ENCODE measurements at regions not wholly inside any gene's neighbourhood (a gene's known extent, or its start where the extent isn't known, plus 50 kb on each side); places are given as distances from the start of the nearest gene placed in this dataset.

GRCh38 chr6:71619836-71620235 lies 266.5 kb upstream of the RIMS1 start:
- H3K4me1 ChIP-seq (ENCODE audit: control insufficient read depth in 4 of 4, insufficient read depth in 4 of 4, low read length in 3 of 4), result no peaks in the 10 kb centered on the region
- H3K27me3 ChIP-seq (ENCODE audit: control insufficient read depth in 4 of 4, insufficient read depth in 4 of 4, low read length in 3 of 4), result no peaks in the 10 kb centered on the region
- WGBS, result 77% methylated on average over 4 of the region's 4 CpGs
- TF ChIP-seq JUND (IDR thresholded peaks at IDR 0.05), result no peak
- no peak for TF ChIP-seq NR2F2 (IDR thresholded peaks at IDR 0.05)
- no peak for TF ChIP-seq RAD21 (IDR thresholded peaks at IDR 0.05)
- TF ChIP-seq REST (IDR thresholded peaks at IDR 0.05), result no peak
- no peak for TF ChIP-seq GABPA (IDR thresholded peaks at IDR 0.05 in 1 of 2, conservative IDR thresholded peaks at IDR 0.05 in 1 of 2)
- no peak overlapping the region for H3K4me3 ChIP-seq (ENCODE audit: low read depth in 1 of 3, low read length in 3 of 3)
- no peak overlapping the region for H3K9ac ChIP-seq (ENCODE audit: low read depth in 1 of 2, low read length in 2 of 2)
- no peaks in the 10 kb centered on the region for H3K9me3 ChIP-seq (ENCODE audit: control insufficient read depth in 4 of 4, low read length in 3 of 4)
- no peak overlapping the region for H3K27ac ChIP-seq (ENCODE audit: low read depth in 1 of 2, low read length in 2 of 2)
- no peak for DNase-seq (ENCODE audit: low spot score)
- no peaks in the 10 kb centered on the region for H3K36me3 ChIP-seq (ENCODE audit: control insufficient read depth in 4 of 4, insufficient read depth in 3 of 4, low read depth in 1 of 4, low read length in 3 of 4)

GRCh38 chr6:71621918-71622519 lies 264.3 kb upstream of the RIMS1 start:
- Histone ChIP-seq H3K4me1 (ENCODE audit: control insufficient read depth in 4 of 4, insufficient read depth in 4 of 4, low read length in 3 of 4) (no peaks in the 10 kb centered on the region), H3K9ac (ENCODE audit: low read depth in 1 of 2, low read length in 2 of 2) (no peak overlapping the region), H3K36me3 (ENCODE audit: control insufficient read depth in 4 of 4, insufficient read depth in 3 of 4, low read depth in 1 of 4, low read length in 3 of 4) (no peaks in the 10 kb centered on the region), H3K4me3 (ENCODE audit: low read depth in 1 of 3, low read length in 3 of 3) (no peak overlapping the region), H3K27me3 (ENCODE audit: control insufficient read depth in 4 of 4, insufficient read depth in 4 of 4, low read length in 3 of 4) (no peaks in the 10 kb centered on the region), H3K9me3 (ENCODE audit: control insufficient read depth in 4 of 4, low read length in 3 of 4) (peaks cover 0 to 3% (median 1%) of the 10 kb centered on the region in 4 donors), H3K27ac (ENCODE audit: low read depth in 1 of 2, low read length in 2 of 2) (no peak overlapping the region)
- TF ChIP-seq RAD21 (IDR thresholded peaks at IDR 0.05), result peak; percentile 33 to 54
- no peak for TF ChIP-seq MAX (IDR thresholded peaks at IDR 0.05)
- WGBS, result 45% methylated on average over 3 of the region's 3 CpGs
- no peak for DNase-seq (ENCODE audit: low spot score)

- H3K27me3 ChIP-seq (ENCODE audit: control insufficient read depth in 4 of 4, insufficient read depth in 4 of 4, low read length in 3 of 4), result no peaks in the 10 kb centered on the region
- no peak overlapping the region for H3K4me3 ChIP-seq (ENCODE audit: low read depth in 1 of 3, low read length in 3 of 3)
- H3K27ac ChIP-seq (ENCODE audit: low read depth in 1 of 2, low read length in 2 of 2), result no peak overlapping the region
- no peaks in the 10 kb centered on the region for H3K36me3 ChIP-seq (ENCODE audit: control insufficient read depth in 4 of 4, insufficient read depth in 3 of 4, low read depth in 1 of 4, low read length in 3 of 4)
- no peak overlapping the region for H3K9ac ChIP-seq (ENCODE audit: low read depth in 1 of 2, low read length in 2 of 2)
- H3K9me3 ChIP-seq (ENCODE audit: control insufficient read depth in 4 of 4, low read length in 3 of 4), result peaks cover 0 to 3% (median 0%) of the 10 kb centered on the region in 4 donors
- no peak for DNase-seq (ENCODE audit: low spot score)
- no peaks in the 10 kb centered on the region for H3K4me1 ChIP-seq (ENCODE audit: control insufficient read depth in 4 of 4, insufficient read depth in 4 of 4, low read length in 3 of 4)
- TF ChIP-seq FOXA2 (IDR thresholded peaks at IDR 0.05), result no peak
- 62% methylated on average over 2 of the region's 2 CpGs for WGBS
These were observed 244.2 kb upstream of the RIMS1 start for GRCh38 chr6:71642120-71642519.

- Histone ChIP-seq H3K4me3 (ENCODE audit: low read depth in 1 of 3, low read length in 3 of 3) (no peak overlapping the region), H3K27ac (ENCODE audit: low read depth in 1 of 2, low read length in 2 of 2) (no peak overlapping the region), H3K9ac (ENCODE audit: low read depth in 1 of 2, low read length in 2 of 2) (no peak overlapping the region), H3K4me1 (ENCODE audit: control insufficient read depth in 4 of 4, insufficient read depth in 4 of 4, low read length in 3 of 4) (no peaks in the 10 kb centered on the region), H3K27me3 (ENCODE audit: control insufficient read depth in 4 of 4, insufficient read depth in 4 of 4, low read length in 3 of 4) (no peaks in the 10 kb centered on the region), H3K36me3 (ENCODE audit: control insufficient read depth in 4 of 4, insufficient read depth in 3 of 4, low read depth in 1 of 4, low read length in 3 of 4) (no peaks in the 10 kb centered on the region), H3K9me3 (ENCODE audit: control insufficient read depth in 4 of 4, low read length in 3 of 4) (no peaks in the 10 kb centered on the region)
- no peak for DNase-seq (ENCODE audit: low spot score)
- WGBS, result 89% methylated on average over 4 of the region's 4 CpGs
- no peak for TF ChIP-seq HNF4A (conservative IDR thresholded peaks at IDR 0.05)
- no peak for TF ChIP-seq FOXA2 (IDR thresholded peaks at IDR 0.05)
These were observed 243.6 kb upstream of the RIMS1 start for GRCh38 chr6:71642793-71643192.

All from liver (tissue), 7 donors.